ENCODE measurements at regions not wholly inside any gene's neighbourhood (a gene's known extent, or its start where the extent isn't known, plus 50 kb on each side); places are given as distances from the start of the nearest gene placed in this dataset.

GRCh38 chr6:81640891-81641290 lies 111.6 kb downstream of the TENT5A start:
- TF ChIP-seq, protein P1, sequence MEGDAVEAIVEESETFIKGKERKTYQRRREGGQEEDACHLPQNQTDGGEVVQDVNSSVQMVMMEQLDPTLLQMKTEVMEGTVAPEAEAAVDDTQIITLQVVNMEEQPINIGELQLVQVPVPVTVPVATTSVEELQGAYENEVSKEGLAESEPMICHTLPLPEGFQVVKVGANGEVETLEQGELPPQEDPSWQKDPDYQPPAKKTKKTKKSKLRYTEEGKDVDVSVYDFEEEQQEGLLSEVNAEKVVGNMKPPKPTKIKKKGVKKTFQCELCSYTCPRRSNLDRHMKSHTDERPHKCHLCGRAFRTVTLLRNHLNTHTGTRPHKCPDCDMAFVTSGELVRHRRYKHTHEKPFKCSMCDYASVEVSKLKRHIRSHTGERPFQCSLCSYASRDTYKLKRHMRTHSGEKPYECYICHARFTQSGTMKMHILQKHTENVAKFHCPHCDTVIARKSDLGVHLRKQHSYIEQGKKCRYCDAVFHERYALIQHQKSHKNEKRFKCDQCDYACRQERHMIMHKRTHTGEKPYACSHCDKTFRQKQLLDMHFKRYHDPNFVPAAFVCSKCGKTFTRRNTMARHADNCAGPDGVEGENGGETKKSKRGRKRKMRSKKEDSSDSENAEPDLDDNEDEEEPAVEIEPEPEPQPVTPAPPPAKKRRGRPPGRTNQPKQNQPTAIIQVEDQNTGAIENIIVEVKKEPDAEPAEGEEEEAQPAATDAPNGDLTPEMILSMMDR (IDR thresholded peaks at IDR 0.05): no peak
- TF ChIP-seq SIN3A (IDR thresholded peaks at IDR 0.05; ENCODE audit: borderline replicate concordance, insufficient read depth, low read depth, low read length): no peak
- TF ChIP-seq POLR2AphosphoS5 (IDR thresholded peaks at IDR 0.05; ENCODE audit: low read depth, low read length): no peak
- TF ChIP-seq, protein P2, sequence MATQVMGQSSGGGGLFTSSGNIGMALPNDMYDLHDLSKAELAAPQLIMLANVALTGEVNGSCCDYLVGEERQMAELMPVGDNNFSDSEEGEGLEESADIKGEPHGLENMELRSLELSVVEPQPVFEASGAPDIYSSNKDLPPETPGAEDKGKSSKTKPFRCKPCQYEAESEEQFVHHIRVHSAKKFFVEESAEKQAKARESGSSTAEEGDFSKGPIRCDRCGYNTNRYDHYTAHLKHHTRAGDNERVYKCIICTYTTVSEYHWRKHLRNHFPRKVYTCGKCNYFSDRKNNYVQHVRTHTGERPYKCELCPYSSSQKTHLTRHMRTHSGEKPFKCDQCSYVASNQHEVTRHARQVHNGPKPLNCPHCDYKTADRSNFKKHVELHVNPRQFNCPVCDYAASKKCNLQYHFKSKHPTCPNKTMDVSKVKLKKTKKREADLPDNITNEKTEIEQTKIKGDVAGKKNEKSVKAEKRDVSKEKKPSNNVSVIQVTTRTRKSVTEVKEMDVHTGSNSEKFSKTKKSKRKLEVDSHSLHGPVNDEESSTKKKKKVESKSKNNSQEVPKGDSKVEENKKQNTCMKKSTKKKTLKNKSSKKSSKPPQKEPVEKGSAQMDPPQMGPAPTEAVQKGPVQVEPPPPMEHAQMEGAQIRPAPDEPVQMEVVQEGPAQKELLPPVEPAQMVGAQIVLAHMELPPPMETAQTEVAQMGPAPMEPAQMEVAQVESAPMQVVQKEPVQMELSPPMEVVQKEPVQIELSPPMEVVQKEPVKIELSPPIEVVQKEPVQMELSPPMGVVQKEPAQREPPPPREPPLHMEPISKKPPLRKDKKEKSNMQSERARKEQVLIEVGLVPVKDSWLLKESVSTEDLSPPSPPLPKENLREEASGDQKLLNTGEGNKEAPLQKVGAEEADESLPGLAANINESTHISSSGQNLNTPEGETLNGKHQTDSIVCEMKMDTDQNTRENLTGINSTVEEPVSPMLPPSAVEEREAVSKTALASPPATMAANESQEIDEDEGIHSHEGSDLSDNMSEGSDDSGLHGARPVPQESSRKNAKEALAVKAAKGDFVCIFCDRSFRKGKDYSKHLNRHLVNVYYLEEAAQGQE (IDR thresholded peaks at IDR 0.05; ENCODE audit: insufficient read depth in 1 of 2, low read depth in 2 of 2, low read length in 1 of 2): no peak
